Transverse colon (tissue), 4 donors: ENCODE measurements at regions not wholly inside any gene's neighbourhood (a gene's known extent, or its start where the extent isn't known, plus 50 kb on each side); places are given as distances from the start of the nearest gene placed in this dataset.
"Not testable (repeated sequence)": the region's sequence is repeated elsewhere in the genome, so short reads cannot be mapped to it uniquely, and the experiment has no call there.

Experiments used
- DNase-seq: peaks from one replicate; pipeline ENCODE4 v3.0.0-alpha.2; 2019
- H3K27ac ChIP-seq, 4 donors: fragments of 200-600 bp; sonication (generic); 2 replicates each; pipeline ENCODE4 v1.5.1; 2016 to 2018; ENCODE audit warnings: inconsistent platforms in 4 of 4
- H3K27me3 ChIP-seq: fragments of 200-600 bp; sonication (generic); 2 replicates; pipeline ENCODE4 v1.5.1; 2017; ENCODE audit warnings: inconsistent platforms
- H3K36me3 ChIP-seq, 4 donors: fragments of 200-600 bp; sonication (generic); 2 replicates each; pipeline ENCODE4 v1.5.1; 2017 to 2019; ENCODE audit warnings: inconsistent platforms in 4 of 4
- H3K4me1 ChIP-seq, 4 donors: fragments of 200-600 bp; sonication (generic); 2 replicates each; pipeline ENCODE4 v1.5.1; 2017 to 2020; ENCODE audit warnings: inconsistent platforms in 4 of 4
- H3K4me3 ChIP-seq, 4 donors: fragments of 200-600 bp; sonication (generic); 1 replicate in 1 of 4; 2 replicates in 3 of 4; pipeline versions ENCODE4 v1.5.1 to v1.6.1; 2017 to 2019; ENCODE audit warnings: inconsistent platforms in 4 of 4
- H3K9me3 ChIP-seq, 2 donors: fragments of 200-600 bp; sonication (generic); 2 replicates each; pipeline ENCODE4 v1.5.1; 2017 to 2019; ENCODE audit warnings: inconsistent platforms in 2 of 2
- EP300 ChIP-seq: sonication (generic); formaldehyde crosslinking; IDR thresholded peaks from one replicate; pipeline ENCODE4 v1.6.1; 2017; ENCODE audit warnings: antibody characterized with exemption, low read depth
- POLR2A ChIP-seq: fragments of 450-650 bp; IDR thresholded peaks from one replicate; pipeline ENCODE4 v1.6.1; 2016; ENCODE audit warnings: antibody characterized with exemption, mild to moderate bottlenecking, moderate library complexity
- POLR2AphosphoS5 ChIP-seq, 3 donors: sonication (generic); formaldehyde crosslinking; IDR thresholded peaks; one replicate each; pipeline ENCODE4 v1.6.1; 2016; ENCODE audit warnings: antibody characterized with exemption in 3 of 3
- WGBS, 2 donors: methylation state at CpG; one replicate each; pipeline ENCODE4 v1.1.5; 2018; ENCODE audit warnings: low coverage in 1 of 2; 5-methylcytosine and 5-hydroxymethylcytosine counted together
- in situ Hi-C, 4 donors: fragments of 200-750 bp; cut with MboI; loops; one replicate each; pipeline versions ENCODE4 v1.15.0 to v1.15.1; 2017; ENCODE audit warnings: low sequenced_read_pairs in 3 of 4, low pct_ligation_motif_present in 1 of 4, low pct_unique_long_range_greater_than_20kb in 1 of 4
- intact Hi-C: fragments of 100-400 bp; cut with DNase I; formaldehyde crosslinking; loops from one replicate; pipeline ENCODE4 v1.15.1; 2023; ENCODE audit warnings: low total_unique reads
- TF ChIP-seq, protein P1 (sequence below), 5 experiments: fragments of 200-600 bp in 3 of 5; fragments of 450-650 bp in 2 of 5; sonication (generic) in 3 of 5; IDR thresholded peaks; 1 replicate in 2 of 5; 2 replicates in 3 of 5; pipeline ENCODE4 v1.5.1; 2016 to 2017; ENCODE audit warnings: antibody characterized with exemption in 5 of 5, inconsistent platforms in 3 of 5, mild to moderate bottlenecking in 2 of 5, moderate library complexity in 1 of 5

DNA sequence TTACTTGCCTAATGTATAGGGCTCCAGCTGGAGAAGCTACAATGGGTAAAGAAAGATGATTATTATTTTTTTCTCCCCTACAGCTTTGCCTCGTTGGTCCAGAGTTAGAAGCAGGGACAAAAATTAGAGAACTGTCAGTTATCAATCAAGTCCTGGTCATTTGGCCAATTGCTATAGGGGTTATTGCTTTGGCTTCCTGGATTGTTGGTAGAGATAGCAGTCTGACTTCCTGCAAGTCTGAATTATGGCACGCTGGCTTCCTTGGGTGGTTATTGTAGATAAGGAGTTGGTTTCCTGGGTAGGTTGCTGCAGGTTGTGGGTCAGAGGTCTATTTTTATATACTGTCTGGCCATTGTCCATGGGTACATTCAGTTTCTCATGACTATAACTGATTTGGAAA is 84.7 kb upstream of the ELAC2 start:
- H3K27ac ChIP-seq = no peak overlapping the region
- no peaks in the 10 kb centered on the region for H3K9me3 ChIP-seq
- TF ChIP-seq POLR2AphosphoS5 (IDR thresholded peaks at IDR 0.05) (no peak), EP300 (no peak), POLR2A (no peak)
- TF ChIP-seq, protein P1, sequence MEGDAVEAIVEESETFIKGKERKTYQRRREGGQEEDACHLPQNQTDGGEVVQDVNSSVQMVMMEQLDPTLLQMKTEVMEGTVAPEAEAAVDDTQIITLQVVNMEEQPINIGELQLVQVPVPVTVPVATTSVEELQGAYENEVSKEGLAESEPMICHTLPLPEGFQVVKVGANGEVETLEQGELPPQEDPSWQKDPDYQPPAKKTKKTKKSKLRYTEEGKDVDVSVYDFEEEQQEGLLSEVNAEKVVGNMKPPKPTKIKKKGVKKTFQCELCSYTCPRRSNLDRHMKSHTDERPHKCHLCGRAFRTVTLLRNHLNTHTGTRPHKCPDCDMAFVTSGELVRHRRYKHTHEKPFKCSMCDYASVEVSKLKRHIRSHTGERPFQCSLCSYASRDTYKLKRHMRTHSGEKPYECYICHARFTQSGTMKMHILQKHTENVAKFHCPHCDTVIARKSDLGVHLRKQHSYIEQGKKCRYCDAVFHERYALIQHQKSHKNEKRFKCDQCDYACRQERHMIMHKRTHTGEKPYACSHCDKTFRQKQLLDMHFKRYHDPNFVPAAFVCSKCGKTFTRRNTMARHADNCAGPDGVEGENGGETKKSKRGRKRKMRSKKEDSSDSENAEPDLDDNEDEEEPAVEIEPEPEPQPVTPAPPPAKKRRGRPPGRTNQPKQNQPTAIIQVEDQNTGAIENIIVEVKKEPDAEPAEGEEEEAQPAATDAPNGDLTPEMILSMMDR (IDR thresholded peaks at IDR 0.05) = no peak
- DNase-seq = no peak
- H3K27me3 ChIP-seq = no peaks in the 10 kb centered on the region
- WGBS, 2 donors = 0 to 32% methylated on average over 1 to 2 of the region's 2 CpGs
- no peaks in the 10 kb centered on the region for H3K4me1 ChIP-seq
- H3K36me3 ChIP-seq = no peaks in the 10 kb centered on the region
- no peak overlapping the region for H3K4me3 ChIP-seq
- in situ Hi-C loops (no loop called here), intact Hi-C loops (no loop called here)

DNA sequence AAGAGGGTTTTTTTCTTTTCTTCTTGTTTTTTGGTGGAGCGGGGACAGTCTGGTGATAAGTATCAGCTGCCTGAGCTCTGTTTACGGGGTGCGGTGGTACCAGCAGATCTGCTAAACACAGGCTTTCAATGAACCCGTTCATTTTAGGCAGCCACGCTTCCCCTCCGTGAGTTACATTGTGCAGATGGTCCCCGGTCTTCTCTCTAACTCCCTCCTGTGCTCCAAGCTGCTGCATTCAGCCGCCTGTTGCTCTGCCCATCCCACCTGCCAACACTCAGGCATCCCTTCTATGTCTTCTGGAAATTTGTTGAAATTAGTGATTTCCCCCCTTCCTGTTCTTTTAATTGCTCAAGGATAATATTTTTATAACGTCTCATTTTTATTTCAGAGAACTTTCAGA is 82.1 kb upstream of the ELAC2 start:
- Histone ChIP-seq H3K36me3 (no peaks in the 10 kb centered on the region), H3K9me3 (no peaks in the 10 kb centered on the region), H3K27ac (no peak overlapping the region), H3K4me1 (no peaks in the 10 kb centered on the region), H3K4me3 (no peak overlapping the region), H3K27me3 (no peaks in the 10 kb centered on the region)
- DNase-seq = no peak
- in situ Hi-C loops = no loop called here
- TF ChIP-seq POLR2AphosphoS5 (IDR thresholded peaks at IDR 0.05) = no peak
- no peak for TF ChIP-seq EP300
- TF ChIP-seq, protein P1 (IDR thresholded peaks at IDR 0.05) = no peak
- TF ChIP-seq POLR2A = no peak
- 65 to 70% methylated on average over 6 to 9 of the region's 9 CpGs for WGBS, 2 donors
- intact Hi-C loops = no loop called here

DNA sequence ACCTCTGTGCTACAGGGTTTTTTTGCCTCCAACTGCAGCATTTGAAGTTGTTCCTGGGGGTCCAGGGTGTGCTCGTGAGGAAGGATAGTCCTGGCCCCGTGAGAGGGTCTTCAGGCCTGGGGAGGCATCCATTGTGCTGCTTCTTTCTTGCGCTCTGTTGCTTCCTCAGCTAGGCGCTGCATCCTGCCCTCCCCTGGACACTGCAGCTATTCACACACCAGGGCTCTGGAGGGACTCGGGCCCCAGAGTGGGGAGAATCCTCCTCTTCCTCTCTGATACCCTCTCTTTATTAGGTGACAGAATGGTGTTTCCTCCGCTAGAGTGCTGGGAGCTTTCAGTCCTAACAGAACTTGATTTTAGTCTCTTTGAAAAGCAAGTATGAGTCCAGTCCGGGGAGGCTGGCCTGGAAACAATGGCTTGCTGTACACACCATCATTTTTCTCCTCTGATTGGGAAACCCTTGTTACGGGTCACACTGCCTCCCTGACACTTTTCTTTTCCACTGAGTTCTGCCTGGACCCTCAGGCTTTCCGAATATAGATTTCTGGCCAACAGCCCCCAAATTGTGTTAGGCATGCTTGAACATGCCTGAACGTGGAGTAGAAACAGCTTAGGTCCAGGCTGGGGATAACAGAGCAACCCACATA is 81.4 kb upstream of the ELAC2 start:
- DNase-seq = no peak
- in situ Hi-C loops (no loop called here), intact Hi-C loops (no loop called here)
- H3K36me3 ChIP-seq = no peaks in the 10 kb centered on the region
- 73% methylated on average over 7 to 10 of the region's 10 CpGs for WGBS, 2 donors
- no peaks in the 10 kb centered on the region for H3K27me3 ChIP-seq
- TF ChIP-seq POLR2A (no peak), EP300 (no peak), POLR2AphosphoS5 (IDR thresholded peaks at IDR 0.05) (no peak)
- TF ChIP-seq, protein P1 (IDR thresholded peaks at IDR 0.05) = no peak
- H3K4me3 ChIP-seq = no peak overlapping the region
- no peak overlapping the region for H3K27ac ChIP-seq
- no peaks in the 10 kb centered on the region for H3K4me1 ChIP-seq
- no peaks in the 10 kb centered on the region for H3K9me3 ChIP-seq

DNA sequence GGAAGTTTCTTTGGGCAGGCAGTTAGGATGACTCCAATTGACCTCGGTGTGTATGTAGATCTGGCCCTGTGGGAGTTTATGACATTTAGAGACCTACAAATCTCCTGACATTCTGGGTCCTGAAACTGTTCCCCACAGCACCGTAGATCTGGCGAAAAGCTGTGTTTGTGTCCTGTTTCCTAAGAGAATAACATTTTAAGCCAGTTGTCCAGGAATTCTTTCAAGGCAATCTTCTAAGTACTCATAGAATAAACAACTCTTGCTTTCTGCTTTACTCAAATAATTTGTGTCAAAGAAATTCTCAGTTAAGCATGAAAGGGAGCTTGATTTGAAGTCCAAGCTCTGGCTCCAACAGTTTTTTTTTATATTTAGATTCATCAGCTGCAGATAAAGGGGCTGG is 78.5 kb upstream of the ELAC2 start:
- intact Hi-C loops (no loop called here), in situ Hi-C loops (no loop called here)
- H3K4me1 ChIP-seq = no peaks in the 10 kb centered on the region
- H3K36me3 ChIP-seq = no peaks in the 10 kb centered on the region
- no peak overlapping the region for H3K27ac ChIP-seq
- H3K9me3 ChIP-seq = no peaks in the 10 kb centered on the region
- TF ChIP-seq, protein P1 (IDR thresholded peaks at IDR 0.05) = no peak
- TF ChIP-seq POLR2AphosphoS5 (IDR thresholded peaks at IDR 0.05) = no peak
- no peak for TF ChIP-seq POLR2A
- TF ChIP-seq EP300 = no peak
- H3K4me3 ChIP-seq = no peak overlapping the region
- no peak for DNase-seq
- H3K27me3 ChIP-seq = no peaks in the 10 kb centered on the region
- 33 to 56% methylated on average over 3 of the region's 3 CpGs for whole genome bisulfite sequencing, 2 donors

DNA sequence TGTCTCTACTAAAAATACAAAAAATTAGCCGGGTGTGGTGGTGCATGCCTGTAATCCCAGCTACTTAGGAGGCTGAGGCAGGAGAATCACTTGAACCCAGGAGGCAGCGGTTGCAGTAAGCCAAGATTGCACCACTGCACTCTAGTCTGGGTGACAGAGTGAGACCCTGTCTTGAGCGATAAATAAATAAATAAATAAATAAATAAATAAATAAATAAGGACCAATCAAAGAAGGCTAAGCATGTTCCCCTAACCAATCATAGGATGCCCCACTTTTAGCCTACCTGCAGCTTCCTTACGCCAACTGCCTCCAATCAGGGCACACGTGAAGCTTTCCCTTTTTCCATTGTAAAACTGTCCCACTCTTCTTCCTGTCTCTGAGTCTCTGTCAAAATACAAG is 74.2 kb upstream of the ELAC2 start:
- H3K4me3 ChIP-seq, H3K36me3 ChIP-seq, H3K9me3 ChIP-seq, H3K27me3 ChIP-seq, H3K4me1 ChIP-seq, H3K27ac ChIP-seq, DNase-seq, in situ Hi-C loops, intact Hi-C loops: not testable (repeated sequence)
- WGBS, 2 donors = 81 to 82% methylated on average over 3 to 5 of the region's 5 CpGs
